SU-DHL-6 (cell line): ENCODE measurements at regions not wholly inside any gene's neighbourhood (a gene's known extent, or its start where the extent isn't known, plus 50 kb on each side); places are given as distances from the start of the nearest gene placed in this dataset.

Experiments used
- H2AFZ ChIP-seq: fragments of 200-600 bp; sonication (generic); 2 replicates; pipeline ENCODE4 v1.6.1; 2014; ENCODE audit warnings: low read depth, mild to moderate bottlenecking, moderate library complexity, mixed read lengths, antibody characterized with exemption, low read length; ENCODE audit not compliant: severe bottlenecking
- H3F3A ChIP-seq: fragments of 200-600 bp; shearing (Covaris generic); 2 replicates; pipeline ENCODE4 v1.6.0; 2016; ENCODE audit warnings: antibody characterized with exemption, mild to moderate bottlenecking; ENCODE audit not compliant: insufficient read depth
- H3K27ac ChIP-seq: fragments of 200-600 bp; sonication (generic); 2 replicates; pipeline ENCODE4 v1.5.1; 2016; ENCODE audit warnings: low read depth, mild to moderate bottlenecking, low read length, moderate library complexity, mixed read lengths
- H3K27me3 ChIP-seq: fragments of 200-600 bp; sonication (generic), shearing (Covaris generic); 2 replicates; pipeline ENCODE4 v1.6.0; 2014; ENCODE audit warnings: mild to moderate bottlenecking, low read length
- H3K36me3 ChIP-seq: fragments of 200-600 bp; sonication (generic); 2 replicates; pipeline ENCODE4 v1.6.1; 2014; ENCODE audit warnings: mild to moderate bottlenecking, low read length, mixed read lengths
- H3K4me2 ChIP-seq: fragments of 300-600, 200-600 bp; shearing (Covaris generic), sonication (generic); 2 replicates; pipeline ENCODE4 v1.6.0; 2014; ENCODE audit warnings: low read length, low read depth, mild to moderate bottlenecking; ENCODE audit not compliant: poor library complexity, severe bottlenecking
- H3K4me3 ChIP-seq: fragments of 200-600 bp; sonication (generic); 2 replicates; pipeline ENCODE4 v1.5.1; 2014; ENCODE audit warnings: antibody characterized with exemption, low read length, mild to moderate bottlenecking, mixed read lengths; ENCODE audit not compliant: insufficient read depth, poor library complexity, severe bottlenecking
- H3K79me2 ChIP-seq: fragments of 200-600 bp; sonication (generic); 2 replicates; pipeline ENCODE4 v1.6.1; 2014; ENCODE audit warnings: mild to moderate bottlenecking, low read length, moderate library complexity; ENCODE audit not compliant: insufficient read depth
- H3K9ac ChIP-seq: fragments of 200-600 bp; sonication (generic); 2 replicates; pipeline ENCODE4 v1.7.0; 2014; ENCODE audit warnings: mild to moderate bottlenecking, low read length
- H3K9me2 ChIP-seq: fragments of 200-600 bp; sonication (generic); replicated peaks from 2 replicates; pipeline ENCODE4 v1.6.1; 2014; ENCODE audit warnings: low read length; ENCODE audit not compliant: insufficient read depth
- H3K9me3 ChIP-seq: fragments of 200-600 bp; sonication (generic); 2 replicates; pipeline ENCODE4 v1.6.1; 2014; ENCODE audit warnings: low read length, mixed read lengths; ENCODE audit not compliant: insufficient read depth
- H4K20me1 ChIP-seq: fragments of 200-600 bp; sonication (generic); 2 replicates; pipeline ENCODE4 v1.6.1; 2014; ENCODE audit warnings: low read depth, mild to moderate bottlenecking, antibody characterized with exemption, low read length, moderate library complexity, mixed read lengths
- EZH2phosphoT487 ChIP-seq: fragments of 200-600 bp; sonication (generic), shearing (Covaris generic); conservative IDR thresholded peaks from 2 replicates; pipeline ENCODE4 v1.6.1; 2018; ENCODE audit warnings: mild to moderate bottlenecking, antibody characterized with exemption, low read length, moderate library complexity, mixed read lengths
- TF ChIP-seq, protein P1 (sequence below): fragments of 200-600 bp; sonication (generic); IDR thresholded peaks from one replicate; pipeline ENCODE4 v1.5.1; 2017; ENCODE audit warnings: antibody characterized with exemption, mild to moderate bottlenecking, low read length, moderate library complexity; ENCODE audit not compliant: insufficient read depth, poor library complexity, severe bottlenecking

DNA sequence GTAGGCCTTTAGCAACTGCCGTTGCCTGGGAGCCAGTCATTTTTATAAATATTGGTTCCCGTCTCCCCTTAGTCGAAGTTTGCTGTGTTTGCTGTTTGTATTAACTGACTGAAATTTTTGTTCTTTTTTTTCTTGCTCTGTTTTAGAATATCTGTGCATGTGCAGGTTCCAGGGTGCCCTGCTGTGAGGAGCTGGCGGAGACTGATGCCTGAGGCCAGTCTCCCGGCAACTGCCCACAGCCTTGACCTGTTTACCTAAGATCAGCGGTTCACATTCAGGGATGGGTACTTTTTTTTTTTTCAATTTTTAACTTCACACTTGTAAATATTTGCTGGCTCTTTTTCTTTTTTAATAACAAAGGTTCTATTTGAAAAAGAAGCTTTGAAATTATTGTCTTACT is 262.6 kb upstream of the ADAMTS16 start:
- Histone ChIP-seq H3K4me3 (no peak overlapping the region), H2AFZ (no peak overlapping the region), H4K20me1 (no peaks in the 10 kb centered on the region), H3K9me2 (no peaks in the 10 kb centered on the region), H3K9me3 (no peaks in the 10 kb centered on the region), H3K36me3 (no peaks in the 10 kb centered on the region), H3F3A (no peaks in the 10 kb centered on the region), H3K9ac (no peak overlapping the region), H3K27ac (no peak overlapping the region), H3K4me2 (no peak overlapping the region), H3K79me2 (no peaks in the 10 kb centered on the region), H3K27me3 (no peaks in the 10 kb centered on the region)
- TF ChIP-seq EZH2phosphoT487 = no peak
- TF ChIP-seq, protein P1, sequence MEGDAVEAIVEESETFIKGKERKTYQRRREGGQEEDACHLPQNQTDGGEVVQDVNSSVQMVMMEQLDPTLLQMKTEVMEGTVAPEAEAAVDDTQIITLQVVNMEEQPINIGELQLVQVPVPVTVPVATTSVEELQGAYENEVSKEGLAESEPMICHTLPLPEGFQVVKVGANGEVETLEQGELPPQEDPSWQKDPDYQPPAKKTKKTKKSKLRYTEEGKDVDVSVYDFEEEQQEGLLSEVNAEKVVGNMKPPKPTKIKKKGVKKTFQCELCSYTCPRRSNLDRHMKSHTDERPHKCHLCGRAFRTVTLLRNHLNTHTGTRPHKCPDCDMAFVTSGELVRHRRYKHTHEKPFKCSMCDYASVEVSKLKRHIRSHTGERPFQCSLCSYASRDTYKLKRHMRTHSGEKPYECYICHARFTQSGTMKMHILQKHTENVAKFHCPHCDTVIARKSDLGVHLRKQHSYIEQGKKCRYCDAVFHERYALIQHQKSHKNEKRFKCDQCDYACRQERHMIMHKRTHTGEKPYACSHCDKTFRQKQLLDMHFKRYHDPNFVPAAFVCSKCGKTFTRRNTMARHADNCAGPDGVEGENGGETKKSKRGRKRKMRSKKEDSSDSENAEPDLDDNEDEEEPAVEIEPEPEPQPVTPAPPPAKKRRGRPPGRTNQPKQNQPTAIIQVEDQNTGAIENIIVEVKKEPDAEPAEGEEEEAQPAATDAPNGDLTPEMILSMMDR = no peak

DNA sequence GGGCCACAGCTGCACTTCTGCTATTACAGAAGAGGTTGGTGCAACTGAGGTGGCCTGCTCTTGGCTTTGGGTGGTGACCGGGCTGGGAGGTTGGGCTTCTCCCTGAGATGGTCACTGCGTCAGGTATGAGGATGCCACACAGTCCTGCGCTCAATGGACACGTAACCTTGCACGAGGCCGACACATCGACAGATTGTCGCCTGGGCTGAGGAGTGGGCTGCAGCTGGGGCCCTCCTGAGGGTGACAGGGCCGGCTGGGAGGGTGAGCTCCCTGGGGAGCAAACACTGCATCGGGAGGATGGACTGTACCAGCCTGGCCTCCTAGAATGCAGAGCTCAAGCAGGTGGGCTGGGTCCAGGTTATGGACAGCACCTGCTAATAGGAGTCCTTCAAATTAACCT is 261.1 kb upstream of the ADAMTS16 start:
- no peaks in the 10 kb centered on the region for H3K36me3 ChIP-seq
- H3K79me2 ChIP-seq = no peaks in the 10 kb centered on the region
- no peaks in the 10 kb centered on the region for H3K9me2 ChIP-seq
- H4K20me1 ChIP-seq = no peaks in the 10 kb centered on the region
- no peak overlapping the region for H3K4me3 ChIP-seq
- H2AFZ ChIP-seq = no peak overlapping the region
- no peak overlapping the region for H3K27ac ChIP-seq
- no peak overlapping the region for H3K4me2 ChIP-seq
- no peak overlapping the region for H3K9ac ChIP-seq
- no peaks in the 10 kb centered on the region for H3F3A ChIP-seq
- no peaks in the 10 kb centered on the region for H3K27me3 ChIP-seq
- TF ChIP-seq EZH2phosphoT487 = no peak
- TF ChIP-seq, protein P1 = no peak
- H3K9me3 ChIP-seq = no peaks in the 10 kb centered on the region

DNA sequence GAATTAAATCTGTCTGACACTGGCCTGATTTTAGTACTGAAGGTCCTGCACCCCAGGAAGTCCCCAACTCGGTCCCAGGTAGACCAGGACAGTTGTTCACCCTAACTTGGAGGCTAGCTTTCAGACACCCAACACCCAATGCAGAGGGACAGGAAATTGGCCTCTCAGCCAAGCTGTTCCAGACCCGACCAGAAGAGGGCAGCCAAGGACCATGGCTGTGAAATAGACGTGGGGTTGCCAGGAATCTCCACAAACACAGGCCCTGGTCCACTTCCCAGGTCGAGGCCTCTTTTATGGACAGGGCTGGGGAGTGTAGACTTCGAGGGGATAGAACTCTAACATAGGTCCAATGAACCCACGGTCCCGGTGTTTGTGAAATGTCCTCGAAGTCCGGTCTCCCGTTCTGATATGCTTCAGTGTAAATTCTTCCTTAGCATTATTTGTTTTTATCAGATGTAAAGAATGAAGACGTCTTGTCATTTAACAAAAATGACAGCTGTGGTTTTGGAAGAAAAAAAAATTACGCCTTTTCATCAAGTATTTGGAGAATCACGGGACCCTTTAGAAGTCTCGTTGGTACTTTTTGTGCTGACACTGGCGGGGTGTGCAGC is 260.3 kb upstream of the ADAMTS16 start:
- no peak overlapping the region for H3K4me2 ChIP-seq
- no peaks in the 10 kb centered on the region for H3K36me3 ChIP-seq
- no peak for TF ChIP-seq EZH2phosphoT487
- TF ChIP-seq, protein P1 = peak; percentile 65
- no peaks in the 10 kb centered on the region for H3K27me3 ChIP-seq
- H4K20me1 ChIP-seq = no peaks in the 10 kb centered on the region
- H3K9me2 ChIP-seq = no peaks in the 10 kb centered on the region
- no peaks in the 10 kb centered on the region for H3K9me3 ChIP-seq
- no peak overlapping the region for H3K4me3 ChIP-seq
- H3K9ac ChIP-seq = no peak overlapping the region
- no peak overlapping the region for H3K27ac ChIP-seq
- no peak overlapping the region for H2AFZ ChIP-seq
- H3K79me2 ChIP-seq = no peaks in the 10 kb centered on the region
- no peaks in the 10 kb centered on the region for H3F3A ChIP-seq
